GM18520 (cell line): ENCODE measurements at regions not wholly inside any gene's neighbourhood (a gene's known extent, or its start where the extent isn't known, plus 50 kb on each side); places are given as distances from the start of the nearest gene placed in this dataset.

ENCODE experiments used
- ATAC-seq: cut with Tn5 transposase; IDR thresholded peaks from one replicate; pipeline ENCODE4 v1.9.1; 2021; ENCODE audit not compliant: unreplicated experiment

DNA sequence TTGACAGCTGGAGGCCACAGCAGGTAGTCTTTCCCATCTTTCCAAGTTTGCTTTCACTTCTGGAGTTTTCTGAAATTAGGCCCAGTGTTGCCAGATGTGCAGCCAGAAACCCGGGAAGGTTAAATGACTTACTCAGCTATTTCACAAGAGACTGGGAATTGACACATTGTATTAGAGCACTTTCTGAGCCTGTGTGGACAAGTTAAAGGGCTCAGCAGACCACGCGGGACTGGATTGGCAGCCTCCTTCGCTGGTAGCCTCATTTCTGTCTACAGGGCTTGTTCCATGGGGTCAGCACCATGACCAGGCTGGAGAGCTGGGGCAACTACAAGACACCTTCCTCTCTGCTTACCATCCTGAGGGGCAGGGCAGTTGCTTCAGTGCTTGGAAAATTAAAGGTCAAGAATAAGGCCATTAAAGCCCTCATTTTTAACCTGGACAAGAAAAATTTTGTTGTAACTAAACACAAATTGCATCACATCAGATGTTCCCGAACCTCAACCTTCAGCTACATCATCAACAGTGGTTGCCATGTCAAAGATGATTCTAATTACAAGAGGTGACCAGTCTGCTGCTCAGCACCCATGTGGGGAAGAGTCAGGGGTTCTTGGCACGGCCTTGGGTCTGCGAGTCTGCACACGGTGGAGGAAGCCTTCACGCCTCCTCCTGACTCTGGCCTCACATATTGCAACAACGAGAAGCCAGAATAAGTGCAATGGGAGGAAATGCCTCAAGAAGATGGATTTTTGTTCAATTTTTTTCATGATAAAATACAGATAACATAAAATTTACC, 279.5 kb upstream of the RAB6C start:
- no peak for ATAC-seq

- no peak for ATAC-seq
Measured at GRCh38 chr2:129702416-129703176, 276.9 kb upstream of the RAB6C start.

DNA sequence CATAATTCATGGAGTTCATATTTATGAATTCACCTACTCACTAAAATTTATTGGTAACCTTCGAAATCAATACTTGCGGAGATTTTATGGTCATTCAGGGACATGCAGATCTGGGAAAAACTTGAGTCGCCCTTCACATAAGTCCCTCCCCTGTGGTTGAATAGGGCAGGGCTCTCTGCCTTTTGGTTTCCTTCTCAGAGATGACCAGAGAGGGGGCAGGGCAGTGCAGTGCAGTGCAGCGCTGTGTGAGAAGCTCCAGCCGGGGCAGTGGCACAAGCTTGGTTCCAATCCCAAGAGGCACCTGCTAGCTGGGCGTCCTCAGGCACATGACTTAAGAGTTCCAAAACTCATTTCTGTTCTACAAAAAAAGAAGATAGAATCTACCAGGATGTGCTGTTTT, 274.4 kb upstream of the RAB6C start:
- no peak for ATAC-seq

DNA sequence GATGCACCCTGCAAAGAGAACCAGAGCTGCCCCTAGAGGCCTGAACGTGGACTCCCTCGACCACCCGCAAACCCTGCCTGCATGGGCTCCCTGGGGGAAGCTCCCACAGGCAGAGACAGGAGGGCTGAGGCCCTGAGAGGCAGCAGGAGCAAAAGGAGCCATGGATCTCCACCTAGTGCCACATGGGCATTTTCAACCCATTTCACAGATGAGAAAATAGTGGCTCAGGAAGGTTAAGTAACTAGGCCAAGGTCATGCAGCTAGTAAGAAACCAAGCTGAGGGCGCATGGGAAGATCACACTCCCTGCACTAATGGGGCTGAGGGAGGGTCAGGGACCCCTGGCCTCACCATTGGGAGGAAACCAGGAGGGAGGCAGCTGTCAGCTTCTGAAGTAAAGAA, 271.7 kb upstream of the RAB6C start:
- ATAC-seq, result no peak

GRCh38 chr2:129708221-129708967, 271.1 kb upstream of the RAB6C start:
- no peak for ATAC-seq

DNA sequence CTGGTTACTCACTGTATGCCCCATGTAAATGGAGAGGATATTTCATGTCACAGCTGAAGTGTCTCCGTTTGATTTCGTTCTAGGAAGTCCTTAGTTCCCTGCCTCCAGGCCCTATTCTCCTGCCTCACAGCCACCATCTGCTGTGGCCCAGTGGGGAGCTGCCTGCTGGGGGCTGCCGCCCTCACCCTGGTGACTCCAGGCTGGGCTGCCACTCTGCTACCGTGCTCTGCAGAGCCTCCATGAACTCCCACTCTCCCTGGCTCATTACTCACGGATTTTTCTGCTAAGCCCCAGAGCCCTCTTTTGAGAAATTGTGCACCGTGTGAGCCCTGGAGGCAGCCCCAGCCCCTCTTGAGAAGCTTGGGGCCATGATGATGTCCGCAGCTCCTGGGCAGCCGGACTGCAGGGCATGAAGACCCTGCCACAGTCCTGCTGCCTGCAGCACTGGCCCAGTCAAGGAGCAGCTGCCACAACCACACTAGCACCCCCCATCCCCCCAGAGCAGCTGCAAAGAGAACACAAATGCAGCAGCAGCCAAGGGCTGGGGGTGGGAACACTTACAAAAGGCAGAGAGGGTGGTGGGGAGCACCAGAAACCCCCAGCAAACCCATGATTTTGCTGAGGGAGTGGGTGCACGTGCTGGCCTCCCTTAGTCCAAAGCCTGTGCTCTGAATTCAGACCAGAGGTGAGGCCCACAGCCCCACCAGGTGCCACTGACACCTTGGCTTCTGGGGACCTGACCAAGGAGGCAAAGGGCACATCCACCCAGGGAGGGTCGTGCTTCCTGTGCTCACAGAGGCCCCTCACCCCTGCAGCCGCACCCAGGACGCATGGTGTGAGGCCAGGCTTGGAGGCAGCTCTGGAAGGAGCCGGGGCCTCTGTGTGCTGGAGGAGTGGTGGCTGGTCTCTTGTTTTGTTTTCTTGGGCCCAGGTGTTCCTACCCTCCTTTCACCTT, 270.2 kb upstream of the RAB6C start:
- no peak for ATAC-seq

GRCh38 chr2:129709956-129710598, 269.4 kb upstream of the RAB6C start:
- ATAC-seq, result no peak

- ATAC-seq, result no peak
Measured at GRCh38 chr2:129710670-129711495, 268.6 kb upstream of the RAB6C start.

- no peak for ATAC-seq
Measured at GRCh38 chr2:129711816-129712675, 267.4 kb upstream of the RAB6C start.

DNA sequence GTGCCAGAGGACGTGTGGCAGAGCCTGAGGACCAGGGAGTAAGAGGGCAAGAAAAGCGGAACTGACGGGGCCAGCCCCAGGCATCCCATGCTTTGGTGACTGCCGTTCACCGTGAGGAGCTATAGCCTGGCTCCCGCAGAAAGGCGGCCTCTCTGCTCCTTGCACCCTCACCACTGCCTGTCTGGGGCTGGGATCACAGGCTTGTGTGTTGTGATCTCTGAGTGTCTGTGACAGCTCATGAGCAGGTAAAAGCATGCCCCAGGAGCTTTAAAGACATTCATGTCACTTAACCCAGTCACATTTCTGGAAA, 266.8 kb upstream of the RAB6C start:
- no peak for ATAC-seq

DNA sequence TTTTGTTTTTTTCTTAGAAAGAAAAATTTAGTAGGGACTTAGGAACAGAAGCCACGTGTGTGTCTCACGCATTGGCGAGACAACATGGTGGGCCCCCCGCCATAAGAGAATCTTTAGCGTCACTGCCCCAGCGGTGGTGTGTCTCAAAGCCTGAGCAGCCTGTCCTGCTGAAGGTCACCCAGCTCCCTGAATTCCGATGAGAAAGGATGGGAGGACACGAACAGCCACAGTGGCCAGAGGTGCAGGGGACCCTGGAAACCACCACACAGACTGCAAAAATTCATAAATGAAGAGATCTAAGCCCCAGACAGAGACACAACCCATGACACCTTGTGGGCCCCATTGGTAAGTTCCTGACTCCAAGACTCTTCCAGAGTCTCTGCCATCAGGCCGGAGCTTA, 266.1 kb upstream of the RAB6C start:
- ATAC-seq, result no peak

DNA sequence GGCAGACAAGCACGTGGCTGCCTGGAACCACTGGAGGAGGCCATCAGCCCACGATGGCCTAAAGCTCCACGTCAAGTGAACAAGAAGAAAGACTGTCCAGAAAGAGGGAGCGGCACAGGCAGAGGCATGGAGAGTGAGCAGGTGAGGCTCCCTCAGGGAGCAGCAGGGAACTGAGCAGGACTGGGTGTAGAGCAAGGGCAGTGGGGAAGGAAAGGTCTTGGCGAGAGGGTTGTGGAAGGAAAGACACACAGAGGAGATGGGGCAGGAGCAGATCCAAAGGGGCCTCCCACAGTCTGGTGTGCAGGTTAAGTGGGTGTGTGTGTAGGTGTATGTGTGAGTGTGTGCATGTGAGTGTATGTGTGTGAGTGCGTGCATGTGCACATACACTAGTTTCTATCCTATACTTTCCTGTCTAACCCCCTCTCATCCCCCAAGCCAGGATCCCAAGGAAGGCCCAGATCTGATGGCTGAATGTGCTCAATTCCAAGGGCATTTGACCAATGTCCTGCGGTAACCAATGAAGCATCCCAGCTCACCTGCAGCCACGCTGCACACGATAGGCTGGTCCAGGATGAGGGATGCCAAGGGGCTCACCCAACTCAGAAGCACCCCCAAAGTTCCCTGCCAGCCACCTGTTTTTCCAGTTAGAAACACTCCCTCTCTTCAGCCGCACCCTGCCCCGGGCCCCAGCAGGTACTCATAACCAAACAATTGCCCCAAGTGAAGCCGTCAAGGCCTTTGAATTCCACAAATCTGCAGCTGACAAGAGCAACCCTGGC, 262.5 kb upstream of the RAB6C start:
- no peak for ATAC-seq

DNA sequence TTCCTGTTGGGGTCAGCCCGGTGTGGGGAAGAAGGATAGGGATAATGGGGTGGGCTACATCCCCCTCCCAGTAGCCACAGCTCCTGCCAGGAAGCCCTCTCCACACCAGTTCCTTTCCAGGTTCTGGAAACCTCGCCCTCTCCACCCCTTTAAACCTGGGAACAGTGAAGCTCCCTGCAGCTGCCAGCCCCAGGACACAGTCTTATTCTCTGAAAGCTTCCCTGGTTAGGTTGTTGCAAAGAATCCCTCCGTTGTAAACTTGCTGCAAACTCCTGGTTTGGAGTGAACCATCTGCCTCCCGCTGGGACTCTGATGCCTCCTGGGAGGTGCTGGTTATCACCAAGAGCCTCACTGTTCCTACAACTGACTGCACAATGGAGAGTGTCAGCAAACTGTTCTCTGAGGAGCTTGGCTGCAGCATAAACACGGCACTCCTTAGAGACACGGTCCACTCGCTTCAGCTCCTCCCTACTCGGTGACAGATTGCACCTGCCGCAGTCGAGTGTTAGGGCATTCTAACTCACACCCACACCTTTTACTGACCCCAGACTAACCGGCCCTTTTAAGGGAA, 261.8 kb upstream of the RAB6C start:
- no peak for ATAC-seq

DNA sequence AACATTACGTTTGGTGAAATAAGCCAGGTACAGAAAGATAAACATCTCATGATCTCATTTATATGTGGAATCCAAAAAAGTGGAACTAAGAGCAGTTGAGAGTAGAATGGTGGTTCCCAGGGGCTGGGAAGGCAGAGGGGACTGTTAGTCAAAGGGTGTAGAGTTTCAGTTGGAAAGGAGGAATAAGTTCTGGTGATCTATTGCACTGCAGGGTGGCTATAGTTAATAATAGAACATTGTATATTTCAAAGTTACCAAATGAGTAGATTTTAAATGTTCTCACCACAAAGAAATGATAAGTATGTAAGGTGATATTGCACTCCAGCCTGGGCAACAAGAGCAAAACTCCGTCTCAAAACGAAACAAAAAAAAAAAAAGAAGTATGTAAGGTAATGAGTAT, 260.1 kb upstream of the RAB6C start:
- no peak for ATAC-seq

GRCh38 chr2:129720360-129720759, 259.1 kb upstream of the RAB6C start:
- no peak for ATAC-seq

DNA sequence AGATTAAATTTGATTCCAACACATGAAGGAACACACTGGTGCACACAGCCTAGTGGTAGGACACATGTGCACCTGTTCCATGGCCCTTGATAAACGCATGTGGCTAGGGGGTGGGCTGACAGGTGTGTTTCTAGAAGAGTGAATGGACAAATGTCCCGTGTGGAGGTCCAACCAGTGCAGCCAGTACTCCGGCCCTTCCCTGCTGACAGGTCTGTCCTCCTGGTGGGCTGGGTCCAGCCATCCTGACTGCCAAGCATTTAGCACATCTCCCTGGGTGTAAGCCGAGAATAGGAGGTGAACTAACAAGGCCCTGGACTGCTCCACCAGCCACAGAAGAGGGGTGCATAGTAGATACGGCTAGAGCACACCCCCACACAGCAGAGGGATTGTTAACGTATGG, 258.7 kb upstream of the RAB6C start:
- no peak for ATAC-seq

GRCh38 chr2:129721236-129721635, 258.2 kb upstream of the RAB6C start:
- no peak for ATAC-seq
